ENCODE measurements at regions not wholly inside any gene's neighbourhood (a gene's known extent, or its start where the extent isn't known, plus 50 kb on each side); places are given as distances from the start of the nearest gene placed in this dataset.
"Not testable (repeated sequence)": the region's sequence is repeated elsewhere in the genome, so short reads cannot be mapped to it uniquely, and the experiment has no call there.

DNA sequence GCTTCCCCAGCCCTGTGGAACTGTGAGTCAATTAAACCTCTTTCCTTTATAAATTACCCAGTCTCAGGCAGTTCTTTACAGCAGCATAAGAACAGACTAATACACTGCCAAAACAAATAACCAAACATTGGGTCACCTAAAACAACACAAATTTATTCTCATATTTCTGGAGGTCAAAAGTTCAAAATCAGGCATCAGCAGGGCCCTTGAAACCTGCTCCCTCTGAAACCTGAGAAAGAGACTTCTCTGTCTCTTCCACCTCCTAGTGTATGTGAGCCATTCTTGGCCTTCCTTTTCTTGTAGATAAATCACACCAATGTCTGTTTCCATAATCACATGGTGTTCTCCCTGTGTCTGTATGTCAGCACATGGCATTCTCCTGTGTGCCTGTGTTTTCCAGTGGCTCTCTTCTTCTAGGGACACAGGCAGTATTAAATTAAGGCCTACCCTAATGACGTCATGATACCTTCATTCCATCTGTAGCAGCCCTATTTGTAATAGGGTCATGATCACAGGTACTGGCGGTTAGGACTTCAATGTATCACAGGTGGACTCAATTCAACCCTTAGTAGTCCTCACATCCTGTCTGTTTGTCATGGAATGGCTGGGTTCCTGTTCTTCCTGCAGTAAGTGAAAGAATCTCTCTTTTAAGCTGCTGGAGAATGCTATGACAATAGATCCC is 147.3 kb upstream of the CLNK start (continued):
- no peak for TF ChIP-seq ZNF677 (tag by site-specific recombination; IDR thresholded peaks at IDR 0.05)
- no peak for TF ChIP-seq ZNF10 (tag by site-specific recombination; IDR thresholded peaks at IDR 0.05)
- TF ChIP-seq GLI2 (tag by site-specific recombination; IDR thresholded peaks at IDR 0.05; ENCODE audit: borderline replicate concordance, low read depth), result no peak
- no peak for TF ChIP-seq ZNF23 (tag by site-specific recombination; IDR thresholded peaks at IDR 0.05; ENCODE audit: borderline replicate concordance)

GRCh38 chr4:10828918-10829538 is 144.5 kb upstream of the CLNK start:
- CTCF ChIA-PET; H3K9me3 ChIP-seq (ENCODE audit: control insufficient read depth, insufficient read depth, low read depth, low read length); H3K36me3 ChIP-seq (ENCODE audit: control insufficient read depth in 2 of 2, insufficient read depth in 1 of 2, low read length in 2 of 2); H3K27ac ChIP-seq (ENCODE audit: extremely low read depth, low read depth, low read length); H3K4me1 ChIP-seq (ENCODE audit: control insufficient read depth, insufficient read depth, low read length); POLR2A ChIA-PET; H3K4me3 ChIP-seq (ENCODE audit: low read depth, low read length): not testable (repeated sequence)

- no peaks in the 10 kb centered on the region for H3K9me3 ChIP-seq (ENCODE audit: control insufficient read depth, insufficient read depth, low read depth, low read length)
- POLR2A ChIA-PET, result no interaction called here
- no peak overlapping the region for H3K4me3 ChIP-seq (ENCODE audit: low read depth, low read length)
- TF ChIP-seq ZNF670 (tag by site-specific recombination; IDR thresholded peaks at IDR 0.05; ENCODE audit: low read depth) (no peak), ZNF600 (tag by site-specific recombination; IDR thresholded peaks at IDR 0.05) (no peak), TRIM28 (IDR thresholded peaks at IDR 0.05; ENCODE audit: borderline replicate concordance, low read length) (no peak), ZFP3 (tag by site-specific recombination; IDR thresholded peaks at IDR 0.05; ENCODE audit: low read depth) (no peak), ZNF777 (tag by site-specific recombination; IDR thresholded peaks at IDR 0.05; ENCODE audit: borderline replicate concordance) (no peak), ZBTB10 (tag by site-specific recombination; IDR thresholded peaks at IDR 0.05) (no peak), ZNF23 (tag by site-specific recombination; IDR thresholded peaks at IDR 0.05; ENCODE audit: borderline replicate concordance) (no peak), PRDM10 (tag by site-specific recombination; IDR thresholded peaks at IDR 0.05) (no peak), ZNF114 (tag by site-specific recombination; IDR thresholded peaks at IDR 0.05) (no peak), ZBTB7A (tag by site-specific recombination; IDR thresholded peaks at IDR 0.05; ENCODE audit: low read depth) (no peak), ZNF664 (tag by site-specific recombination; IDR thresholded peaks at IDR 0.05) (no peak)
- no peaks in the 10 kb centered on the region for H3K36me3 ChIP-seq (ENCODE audit: control insufficient read depth in 2 of 2, insufficient read depth in 1 of 2, low read length in 2 of 2)
- no peak overlapping the region for H3K27ac ChIP-seq (ENCODE audit: extremely low read depth, low read depth, low read length)
- H3K4me1 ChIP-seq (ENCODE audit: control insufficient read depth, insufficient read depth, low read length), result no peaks in the 10 kb centered on the region
- CTCF ChIA-PET, result no interaction called here
Observed at GRCh38 chr4:10821826-10822225, 137.3 kb upstream of the CLNK start.
